GM18498 (cell line): ENCODE measurements at regions not wholly inside any gene's neighbourhood (a gene's known extent, or its start where the extent isn't known, plus 50 kb on each side); places are given as distances from the start of the nearest gene placed in this dataset.
A peak's percentile ranks its signal among the peaks of the same experiment; 100 is the strongest.
"Not testable (repeated sequence)": the region's sequence is repeated elsewhere in the genome, so short reads cannot be mapped to it uniquely, and the experiment has no call there.

Experiments used
- ATAC-seq: cut with Tn5 transposase; IDR thresholded peaks from one replicate; pipeline ENCODE4 v1.9.1; 2021; ENCODE audit warnings: mild to moderate bottlenecking, moderate library complexity; ENCODE audit not compliant: unreplicated experiment

DNA sequence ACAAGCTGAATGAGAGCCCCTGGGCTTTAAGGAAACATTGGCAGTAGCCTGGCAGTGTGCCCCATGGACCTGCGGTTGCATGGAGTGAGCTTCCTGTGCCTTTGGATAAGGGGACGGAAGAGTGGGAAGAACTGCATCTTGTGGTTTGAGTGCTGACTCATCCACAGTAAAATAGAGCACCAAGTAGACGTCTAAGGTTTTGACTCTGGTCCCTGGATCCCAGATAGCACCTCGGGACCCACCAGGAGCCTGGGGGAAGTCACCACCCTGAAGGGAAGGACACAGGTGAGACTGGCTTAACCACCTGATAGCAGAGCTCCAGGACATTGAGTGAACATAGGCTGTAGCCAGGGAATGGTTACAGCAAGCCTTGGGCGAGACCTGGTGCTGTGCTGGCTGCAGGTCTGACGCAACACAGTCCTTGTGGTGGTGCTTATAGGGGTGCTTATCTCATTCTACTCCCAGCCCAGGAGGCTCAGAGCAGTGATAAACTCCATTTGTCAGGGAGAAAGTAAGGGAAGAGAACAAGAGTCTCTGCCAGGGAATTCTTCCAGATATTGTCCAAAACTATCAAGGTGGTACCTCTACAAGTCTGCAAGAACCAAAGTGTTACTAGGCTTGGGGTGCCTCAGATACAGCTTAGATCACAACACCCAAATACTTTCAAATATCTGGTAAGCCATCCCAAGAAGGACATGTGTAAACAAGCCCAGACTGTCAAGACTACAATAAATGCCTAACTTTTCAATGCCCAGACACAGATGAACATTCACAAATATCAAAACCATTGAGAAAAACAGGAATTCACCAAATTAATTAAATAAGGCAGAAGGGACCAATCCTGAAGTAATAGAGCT is 123.6 kb upstream of the TET2 start:
- ATAC-seq, result no peak

DNA sequence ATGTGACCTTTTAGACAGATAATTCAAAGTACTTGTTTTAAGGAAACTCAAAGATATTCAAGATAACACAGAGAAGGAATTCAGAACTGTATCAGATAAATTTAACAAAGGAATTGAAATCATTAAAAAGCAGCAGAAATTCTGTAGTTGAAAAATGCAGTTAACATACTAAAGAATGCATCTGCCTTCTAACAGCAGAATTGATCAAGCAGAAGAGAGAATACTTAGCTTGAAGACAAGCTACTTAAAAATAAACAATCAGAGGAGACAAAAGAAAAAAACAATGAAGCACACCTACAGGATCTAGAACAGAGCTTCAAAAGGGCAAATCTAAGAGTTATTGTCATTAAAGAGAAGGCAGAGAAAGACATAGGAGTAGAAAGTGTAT is 123.0 kb upstream of the TET2 start:
- no peak for ATAC-seq

DNA sequence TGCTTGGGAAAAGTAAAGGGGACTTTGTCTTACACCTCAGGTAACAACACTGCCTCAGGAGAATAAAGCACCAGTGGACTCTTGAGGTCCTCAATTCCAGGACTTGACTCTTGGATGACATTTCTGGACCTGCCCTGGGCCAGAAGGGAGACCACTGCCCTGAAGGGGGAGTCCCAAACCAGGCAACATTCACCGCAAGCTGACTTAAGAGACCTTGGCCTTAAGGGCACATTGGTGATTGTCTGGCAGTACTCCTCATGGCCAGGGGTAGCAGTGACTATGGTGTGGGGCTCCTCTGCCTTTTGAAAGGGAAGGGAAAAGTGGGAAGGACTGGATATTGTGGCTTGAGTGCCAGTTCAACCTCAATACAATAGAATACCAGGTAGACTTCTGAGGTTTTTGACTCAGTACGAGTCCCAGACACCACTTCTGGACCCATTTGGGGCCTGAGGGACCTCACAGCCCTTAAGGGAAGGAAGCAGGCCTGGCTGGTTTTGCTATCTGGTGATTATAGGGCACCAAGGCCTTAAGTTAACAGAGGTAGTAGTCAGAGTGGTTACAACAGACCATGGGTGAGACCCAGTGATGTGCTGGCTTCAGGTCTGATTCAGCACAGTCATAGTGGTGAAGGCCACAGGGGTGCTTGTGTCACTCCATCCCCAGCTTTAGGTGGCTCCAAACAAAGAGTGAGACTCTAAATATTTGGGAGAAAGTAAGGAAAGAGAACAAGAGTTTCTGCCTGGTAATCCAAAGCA is 121.2 kb upstream of the TET2 start:
- no peak for ATAC-seq

DNA sequence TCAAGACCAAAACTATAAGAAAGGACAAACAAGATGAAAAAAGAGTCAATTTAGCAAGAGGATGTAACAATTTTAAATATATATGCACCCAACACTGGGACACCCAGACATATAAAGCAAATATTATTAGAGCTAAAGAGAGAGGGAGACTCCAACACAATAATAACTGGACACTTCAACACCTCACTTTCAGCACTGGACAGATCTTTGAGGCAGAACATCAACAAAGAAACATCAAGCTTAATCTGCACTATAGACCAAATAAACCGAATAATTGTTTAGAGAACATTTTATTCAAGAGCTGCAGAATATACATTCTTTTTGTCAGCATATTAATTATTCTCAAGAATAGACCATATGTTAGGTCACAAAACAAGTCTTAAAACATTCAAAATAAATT is 109.7 kb upstream of the TET2 start:
- ATAC-seq, result no peak

DNA sequence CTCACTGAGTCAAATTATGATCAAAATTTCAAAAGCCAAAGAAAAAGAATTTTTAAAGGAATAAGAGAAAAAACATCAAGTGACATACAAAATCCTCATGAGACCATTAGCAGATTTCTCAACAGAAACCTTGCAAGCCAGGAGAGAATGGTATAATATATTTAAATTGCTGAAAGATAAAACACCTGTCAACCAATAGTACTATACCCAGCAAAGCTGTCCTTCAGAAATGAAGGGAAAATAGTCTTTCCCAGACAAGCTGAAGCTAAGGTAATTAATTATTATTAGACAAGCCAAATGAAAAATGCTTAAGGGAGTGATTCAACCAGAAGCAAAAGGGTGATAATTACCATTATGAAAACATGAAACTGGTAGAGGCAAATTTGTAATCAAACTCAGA is 104.2 kb upstream of the TET2 start:
- ATAC-seq, result no peak

DNA sequence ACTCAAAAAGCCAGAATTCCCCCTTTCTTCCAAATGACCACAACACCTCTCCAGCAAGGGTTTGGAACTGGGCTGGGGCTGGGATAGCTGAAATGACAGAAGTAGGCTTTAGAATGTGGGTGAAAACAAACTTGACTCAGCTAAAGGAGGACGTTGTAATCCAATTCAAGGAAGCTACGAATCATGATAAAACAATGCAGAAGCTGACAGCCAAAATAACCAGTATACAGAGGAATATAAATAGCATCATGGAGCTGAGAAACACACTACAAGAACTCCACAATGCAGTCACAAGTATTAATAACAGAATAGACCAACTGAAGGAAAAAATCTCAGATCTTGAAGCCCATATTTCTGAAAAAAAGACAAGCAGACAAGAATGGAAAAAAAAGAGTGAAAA is 95.8 kb upstream of the TET2 start:
- ATAC-seq, result no peak

DNA sequence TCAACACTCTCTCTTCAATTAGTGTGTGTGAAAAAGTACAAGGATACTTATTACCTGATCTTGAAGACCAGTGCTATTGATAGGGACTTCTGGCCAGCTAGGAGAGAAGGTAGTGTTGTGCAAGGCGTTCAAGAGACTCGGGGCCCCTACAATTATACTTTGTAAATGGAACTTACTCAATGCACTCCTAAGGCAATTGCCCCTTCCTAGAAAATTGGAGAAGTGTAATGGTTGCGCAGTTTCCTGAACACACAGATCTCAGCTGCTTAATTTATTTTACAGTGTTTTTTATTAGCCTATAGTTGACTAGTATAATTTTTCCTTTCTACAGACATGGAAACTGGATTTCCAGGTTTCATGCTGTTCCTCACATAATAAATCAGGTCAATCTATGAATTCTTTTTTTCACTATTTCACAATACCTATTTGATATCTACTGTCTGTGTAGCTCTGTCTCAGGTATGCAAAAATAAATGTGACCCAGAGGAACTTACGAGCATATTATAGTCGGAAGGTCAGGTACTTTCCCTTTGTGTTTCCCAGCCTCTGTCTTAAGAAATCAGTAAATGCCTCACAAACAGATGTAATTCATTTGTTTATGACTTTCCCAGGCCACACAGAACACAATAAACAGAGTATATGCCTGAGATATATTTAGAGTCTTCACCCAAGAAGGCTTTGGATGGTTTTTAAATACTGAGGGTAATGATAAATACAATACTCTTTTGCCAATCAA is 89.1 kb upstream of the TET2 start:
- no peak for ATAC-seq

DNA sequence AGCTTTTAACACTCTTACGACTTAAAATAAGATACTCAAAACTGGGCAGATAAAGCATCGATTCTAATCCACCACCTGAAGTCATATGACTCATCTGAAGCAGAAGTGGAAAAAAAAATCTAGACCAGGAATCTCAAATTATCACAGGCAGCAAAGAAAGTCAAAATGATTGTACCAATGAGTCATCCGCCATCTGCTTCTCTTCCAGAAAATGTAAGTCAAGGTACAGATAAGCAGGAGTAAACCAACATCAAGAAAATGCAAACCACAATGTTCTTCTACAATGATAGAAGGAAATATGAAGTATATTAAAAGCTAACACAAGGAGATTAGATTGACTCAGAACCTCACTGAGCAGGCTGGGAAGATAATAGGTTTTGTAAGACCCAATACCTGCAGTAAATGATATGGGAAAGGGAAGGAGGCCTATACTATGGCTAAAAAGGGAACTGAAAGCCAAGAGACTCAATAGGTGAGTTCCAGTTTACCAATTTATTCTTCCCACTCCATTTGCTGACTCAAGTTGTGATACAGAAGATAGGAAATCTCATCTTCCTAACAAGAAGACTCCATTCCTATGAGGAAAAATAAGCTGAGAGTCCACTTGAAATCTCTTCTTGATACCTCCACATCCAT is 88.4 kb upstream of the TET2 start:
- ATAC-seq, result no peak

DNA sequence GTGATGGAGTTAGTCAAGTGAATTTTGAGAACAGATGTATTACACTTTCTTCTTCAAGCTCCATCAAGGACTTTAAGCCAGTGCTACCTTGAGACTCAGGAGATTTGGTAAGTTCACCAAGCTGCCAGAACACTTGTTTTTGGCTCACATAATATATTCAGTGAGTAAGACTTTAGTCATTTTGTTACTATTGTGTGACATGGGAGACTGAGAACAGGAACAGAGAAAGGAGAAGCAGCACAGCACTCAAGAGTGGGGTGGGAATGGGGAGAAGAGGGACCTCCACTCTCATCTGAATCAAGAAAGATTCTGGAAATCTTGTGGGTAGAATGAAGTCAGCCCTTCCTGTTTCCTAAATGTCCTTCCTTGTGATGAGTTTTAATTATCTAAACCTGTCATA is 87.3 kb upstream of the TET2 start:
- peak; percentile 26 for ATAC-seq

DNA sequence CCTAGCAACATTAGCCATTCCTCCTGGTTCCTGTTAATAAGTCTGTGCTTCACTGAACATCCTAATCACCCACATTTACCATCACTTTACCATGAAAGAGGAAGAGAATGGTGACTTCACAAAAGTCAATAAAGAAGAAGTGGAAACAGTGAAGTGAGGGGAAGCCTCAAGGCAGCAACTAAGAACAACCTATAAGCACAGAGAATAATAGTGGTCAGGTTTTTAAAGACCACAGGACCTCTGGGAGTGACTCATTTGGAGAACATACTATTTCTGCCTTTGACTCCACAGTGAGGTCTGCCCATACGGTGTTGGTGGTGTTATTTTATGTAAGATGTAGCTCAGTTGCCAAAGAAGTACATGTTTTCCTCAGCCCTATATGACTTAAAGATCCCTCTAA is 86.0 kb upstream of the TET2 start:
- ATAC-seq, result peak; percentile 88

DNA sequence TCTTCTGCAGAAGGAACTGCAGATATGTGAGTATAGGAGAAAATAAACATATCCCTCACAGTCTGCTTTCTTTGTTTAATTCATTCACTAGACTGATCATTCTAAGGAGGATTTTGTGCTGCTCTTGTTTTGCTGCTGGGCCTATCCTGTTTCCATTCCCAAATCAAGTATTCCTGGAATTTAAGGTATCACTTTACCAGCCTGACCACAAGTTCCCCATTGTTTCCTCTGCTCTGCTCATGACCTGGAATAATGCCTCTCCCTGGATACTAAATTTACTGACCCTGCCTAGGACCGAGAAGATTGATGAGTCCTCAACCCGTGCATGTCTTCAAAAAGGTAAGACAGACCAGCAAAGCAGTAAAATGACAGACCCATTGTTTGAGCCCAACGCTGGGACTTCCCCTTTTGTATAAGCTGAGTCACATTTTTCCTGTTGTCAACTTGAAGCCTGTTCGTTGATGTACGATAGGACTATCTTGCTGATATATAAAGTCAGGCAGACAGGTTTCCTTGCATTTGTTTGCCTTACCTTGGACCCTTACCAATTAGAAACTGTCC is 85.5 kb upstream of the TET2 start:
- peak; percentile 36 for ATAC-seq

DNA sequence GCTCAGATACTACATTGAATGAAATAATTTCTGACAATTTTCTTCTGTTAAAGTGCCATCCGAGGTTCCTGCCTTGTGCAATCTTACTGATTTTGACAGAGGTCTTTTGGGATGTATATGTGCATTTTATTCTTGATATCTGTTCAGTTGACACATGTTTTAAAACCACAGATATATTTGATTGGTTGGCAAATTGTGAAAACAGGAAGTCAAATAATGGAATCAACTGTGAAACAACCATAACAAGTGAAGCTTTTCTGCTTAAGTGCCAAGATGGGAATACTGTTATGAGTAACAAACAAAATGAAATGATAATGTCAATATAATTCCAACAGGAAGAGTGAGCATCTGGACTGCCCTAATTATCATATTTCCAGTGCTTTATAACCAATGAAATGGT is 84.9 kb upstream of the TET2 start:
- no peak for ATAC-seq

DNA sequence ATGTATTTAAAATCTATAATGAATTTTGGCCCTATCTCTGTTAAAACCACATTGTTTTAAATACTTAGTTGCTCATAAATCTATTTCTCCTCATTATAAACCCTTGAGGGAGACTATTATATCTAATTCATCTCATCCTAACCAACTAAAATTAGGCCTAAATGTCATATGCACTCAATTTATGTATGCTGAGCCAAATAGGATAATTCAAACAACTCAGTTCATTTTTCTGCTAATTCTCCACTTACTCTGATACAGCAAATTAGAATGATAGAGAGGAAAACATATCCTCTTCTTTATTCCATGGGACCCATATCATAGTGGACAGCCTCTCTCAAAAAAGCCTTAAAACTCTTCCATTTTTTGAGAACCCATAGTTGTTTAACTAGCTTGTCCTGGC is 80.3 kb upstream of the TET2 start:
- ATAC-seq, result no peak

DNA sequence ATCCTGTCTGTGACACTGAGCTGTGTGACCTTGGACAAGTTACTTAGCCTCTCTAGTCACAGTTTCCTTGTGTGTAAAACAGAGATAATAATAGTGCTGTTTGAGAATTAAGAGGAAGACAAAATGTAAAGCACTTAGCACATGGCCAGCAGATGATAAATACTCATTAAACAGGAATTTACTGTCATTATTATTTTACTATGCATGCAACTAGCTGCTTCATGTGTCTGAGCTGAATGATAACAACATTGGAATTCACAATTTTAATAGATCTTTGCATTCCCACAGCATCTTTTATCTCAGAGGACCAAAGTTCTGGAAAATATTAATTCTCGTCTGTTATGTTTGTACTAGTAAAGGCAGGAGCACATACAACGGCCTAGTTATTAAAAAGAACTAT is 79.2 kb upstream of the TET2 start:
- no peak for ATAC-seq

DNA sequence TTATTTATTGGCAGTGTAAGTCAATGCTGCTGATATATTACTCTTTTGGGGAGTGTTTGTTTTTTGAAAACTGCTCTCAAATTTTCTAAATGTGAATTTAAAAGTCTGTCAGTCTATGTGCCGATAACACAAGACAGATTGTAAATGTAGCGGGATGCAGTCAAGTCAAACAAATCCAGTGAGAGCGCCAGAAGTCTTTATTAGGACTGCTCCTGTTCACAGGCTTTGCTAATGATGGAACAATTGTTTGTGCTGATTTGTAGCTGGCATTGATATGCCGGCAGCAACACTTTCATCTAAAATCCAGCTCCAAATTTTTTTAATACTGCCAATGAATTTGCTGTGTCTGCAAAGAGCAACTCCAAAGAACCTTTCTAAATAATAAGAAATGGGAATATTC is 78.7 kb upstream of the TET2 start:
- no peak for ATAC-seq

DNA sequence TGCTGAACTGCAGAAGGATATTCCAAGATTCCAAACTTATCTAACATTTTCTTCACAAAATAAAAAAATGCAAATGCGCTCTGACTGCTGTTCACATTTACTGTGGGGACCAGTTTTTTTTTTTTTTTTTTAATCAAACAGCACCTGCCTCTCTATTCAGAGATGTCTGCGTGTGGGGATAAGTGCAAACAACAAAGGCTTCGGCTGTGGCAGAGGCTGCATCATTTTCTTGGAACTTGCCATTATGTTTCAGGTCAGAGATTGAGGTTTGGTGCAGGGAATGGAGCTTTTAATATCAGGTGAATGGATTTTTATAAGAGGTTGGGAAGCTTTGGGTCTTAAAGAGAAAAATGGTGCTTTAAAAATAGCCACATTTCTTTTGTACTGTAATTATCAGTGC is 78.2 kb upstream of the TET2 start:
- no peak for ATAC-seq

DNA sequence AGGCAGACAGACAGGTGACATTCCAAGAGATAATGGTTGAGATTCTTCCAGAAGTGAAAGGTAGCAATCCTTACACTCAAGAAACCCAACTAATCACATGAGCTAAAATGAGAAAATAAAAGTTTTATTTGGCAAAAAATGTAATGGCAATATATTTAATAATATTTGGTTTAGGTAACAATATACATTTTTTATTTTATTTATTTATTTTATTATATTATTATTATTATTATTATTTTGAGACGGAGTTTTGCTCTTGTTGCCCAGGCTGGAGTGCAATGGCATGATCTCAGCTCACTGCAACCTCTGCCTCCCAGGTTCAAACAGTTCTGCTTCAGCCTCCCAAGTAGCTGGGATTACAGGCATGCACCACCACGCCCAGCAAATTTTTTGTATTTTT is 74.6 kb upstream of the TET2 start:
- not testable (repeated sequence) for ATAC-seq

DNA sequence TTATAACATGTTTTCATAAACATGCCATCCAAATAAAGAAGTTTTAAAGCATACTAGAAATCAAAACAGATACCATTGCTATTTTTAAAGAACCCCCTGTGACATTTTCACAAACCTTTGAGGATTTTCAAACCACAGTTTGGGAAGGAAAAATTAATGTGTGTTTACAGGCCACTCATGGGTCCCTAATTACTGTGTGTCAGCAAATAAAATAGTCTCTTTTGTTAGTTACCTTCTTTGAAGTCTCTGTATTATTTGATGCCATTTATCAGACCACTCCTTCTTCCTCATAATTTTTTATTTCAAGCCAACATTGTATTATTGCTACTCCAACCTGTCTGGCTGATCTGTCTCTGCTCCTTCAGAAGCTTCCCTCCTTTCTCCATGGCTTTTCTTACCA is 72.6 kb upstream of the TET2 start:
- ATAC-seq, result no peak

DNA sequence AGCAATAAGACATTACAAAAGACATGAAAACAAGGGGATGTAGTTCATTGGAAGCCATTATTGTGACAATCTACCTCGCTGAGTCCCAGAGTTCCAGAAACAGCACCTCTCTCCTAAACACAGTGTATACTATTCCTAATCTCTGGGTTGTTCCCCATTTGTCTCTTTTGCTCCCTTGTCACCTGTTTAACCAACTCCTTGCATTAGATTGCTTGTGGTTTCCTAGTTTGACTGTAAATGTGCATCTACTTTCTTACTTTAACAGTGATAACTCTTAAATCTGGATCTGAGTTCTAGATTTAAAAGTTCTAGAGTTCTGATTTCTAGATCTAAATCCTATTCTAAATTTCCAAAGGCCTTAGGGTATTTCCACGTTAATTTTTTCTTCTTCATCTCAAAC is 71.6 kb upstream of the TET2 start:
- ATAC-seq, result no peak

DNA sequence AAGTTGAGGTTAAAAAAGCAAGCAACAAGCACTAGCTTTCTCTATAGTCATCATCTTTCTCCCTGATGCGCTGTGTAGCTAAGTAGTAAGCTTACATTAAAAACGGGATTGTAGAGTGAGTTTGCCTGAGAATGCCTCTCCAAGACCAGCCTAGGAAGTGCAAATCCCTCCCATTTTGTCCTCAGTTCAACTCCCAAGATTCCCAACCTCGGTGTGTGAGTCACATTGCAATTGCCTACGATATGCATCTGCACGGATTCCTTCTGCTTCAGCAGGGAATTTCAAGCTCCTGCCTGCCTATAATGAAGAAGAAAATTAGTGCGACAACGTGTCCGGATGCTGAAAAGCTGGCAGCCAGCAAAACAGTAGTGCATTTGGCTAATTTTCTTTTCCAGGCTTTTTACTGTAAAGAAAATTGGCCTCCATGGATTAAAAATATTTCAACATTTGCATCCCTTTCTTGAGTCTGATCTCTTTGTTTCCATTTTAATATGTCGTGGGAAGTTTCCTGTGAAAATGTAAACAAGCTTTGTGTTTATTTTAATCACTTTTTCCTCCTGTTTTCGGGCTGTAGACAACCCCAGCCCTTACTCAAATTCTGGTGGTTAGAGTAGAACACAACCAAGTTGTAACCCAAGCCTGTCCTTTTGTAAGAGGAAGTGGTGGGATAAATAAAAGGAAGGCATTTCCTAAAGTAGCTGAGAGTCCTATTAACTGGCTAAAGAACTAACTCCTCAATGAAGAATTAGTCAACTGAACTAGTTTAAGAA is 58.4 kb upstream of the TET2 start:
- ATAC-seq, result no peak
